Spleen (tissue), 11 donors: ENCODE measurements at regions not wholly inside any gene's neighbourhood (a gene's known extent, or its start where the extent isn't known, plus 50 kb on each side); places are given as distances from the start of the nearest gene placed in this dataset.

ENCODE experiments used
- DNase-seq: peaks from one replicate; pipeline ENCODE4 v3.0.0-alpha.2; 2020
- H3K27ac ChIP-seq, 8 donors: fragments of 200-600 bp; sonication (generic) in 7 of 8; 1 replicate in 4 of 8; 2 replicates in 4 of 8; pipeline versions ENCODE4 v1.5.0 to v1.8.0; 2016 to 2021; ENCODE audit warnings: inconsistent platforms in 4 of 8, mild to moderate bottlenecking in 4 of 8, moderate library complexity in 1 of 8
- H3K27me3 ChIP-seq, 7 donors: fragments of 200-600 bp; sonication (generic) in 6 of 7; replicated peaks in 1 of 7; 1 replicate in 4 of 7; 2 replicates in 3 of 7; pipeline versions ENCODE4 v1.5.0 to v1.8.0; 2016 to 2021; ENCODE audit warnings: inconsistent platforms in 3 of 7, mild to moderate bottlenecking in 1 of 7
- H3K36me3 ChIP-seq, 6 donors: fragments of 200-600 bp; sonication (generic) in 5 of 6; 1 replicate in 4 of 6; 2 replicates in 2 of 6; pipeline versions ENCODE4 v1.5.0 to v1.8.0; 2016 to 2021; ENCODE audit warnings: inconsistent platforms in 2 of 6
- H3K4me1 ChIP-seq, 6 donors: fragments of 200-600 bp; sonication (generic) in 5 of 6; 1 replicate in 3 of 6; 2 replicates in 3 of 6; pipeline versions ENCODE4 v1.5.0 to v1.8.0; 2016 to 2021; ENCODE audit warnings: inconsistent platforms in 3 of 6
- H3K4me3 ChIP-seq, 8 donors: fragments of 200-600 bp; sonication (generic) in 7 of 8; 1 replicate in 4 of 8; 2 replicates in 4 of 8; pipeline versions ENCODE4 v1.5.0 to v1.8.0; 2016 to 2021; ENCODE audit warnings: inconsistent platforms in 4 of 8, mild to moderate bottlenecking in 4 of 8, moderate library complexity in 2 of 8
- H3K9me3 ChIP-seq, 8 donors: fragments of 200-600 bp; sonication (generic) in 7 of 8; 1 replicate in 4 of 8; 2 replicates in 4 of 8; pipeline versions ENCODE4 v1.5.0 to v1.8.0; 2016 to 2021; ENCODE audit warnings: inconsistent platforms in 4 of 8
- POLR2A ChIP-seq, 3 donors: fragments of 450-650 bp; IDR thresholded peaks; one replicate each; pipeline ENCODE4 v1.5.1; 2017; ENCODE audit warnings: antibody characterized with exemption in 3 of 3, mild to moderate bottlenecking in 1 of 3
- POLR2AphosphoS5 ChIP-seq, 3 donors: sonication (generic); formaldehyde crosslinking; IDR thresholded peaks; one replicate each; pipeline ENCODE4 v1.5.1; 2017; ENCODE audit warnings: antibody characterized with exemption in 3 of 3
- WGBS, 5 donors: extraction: QIAGEN DNeasy Blood & Tissue Kit in 3 of 5; methylation state at CpG; one replicate each; pipeline versions ENCODE4 v1.1.5 to v1.1.7; 2013 to 2018; 5-methylcytosine and 5-hydroxymethylcytosine counted together
- intact Hi-C: fragments of 100-400 bp; cut with DNase I; formaldehyde crosslinking; loops from one replicate; pipeline ENCODE4 v1.15.0; 2023; ENCODE audit warnings: low total_unique reads
- TF ChIP-seq, protein P1 (sequence below), 11 experiments: fragments of 200-600 bp in 7 of 11; fragments of 450-650 bp in 4 of 11; sonication (generic) in 4 of 11; IDR thresholded peaks in 8 of 11; conservative IDR thresholded peaks in 3 of 11; 1 replicate in 7 of 11; 2 replicates in 4 of 11; pipeline versions ENCODE4 v1.4.0 to v1.8.0; 2016 to 2021; ENCODE audit warnings: antibody characterized with exemption in 11 of 11, inconsistent platforms in 4 of 11, mild to moderate bottlenecking in 1 of 11
- donor health status: healthy with polysubstance abuse.
- donor health status: DM: no; HTN: no; CAD: no; lungs with moderate emphysema.
- donor health status: DM: no; HTN: no; CAD: no.
- donor health status: Bipolar disorder and iron deficiency.
- donor health status: healthy.
- donor health status: DM: no; HTN: no; CAD: no.
- donor health status: DM: yes; HTN: yes; CAD: no.

DNA sequence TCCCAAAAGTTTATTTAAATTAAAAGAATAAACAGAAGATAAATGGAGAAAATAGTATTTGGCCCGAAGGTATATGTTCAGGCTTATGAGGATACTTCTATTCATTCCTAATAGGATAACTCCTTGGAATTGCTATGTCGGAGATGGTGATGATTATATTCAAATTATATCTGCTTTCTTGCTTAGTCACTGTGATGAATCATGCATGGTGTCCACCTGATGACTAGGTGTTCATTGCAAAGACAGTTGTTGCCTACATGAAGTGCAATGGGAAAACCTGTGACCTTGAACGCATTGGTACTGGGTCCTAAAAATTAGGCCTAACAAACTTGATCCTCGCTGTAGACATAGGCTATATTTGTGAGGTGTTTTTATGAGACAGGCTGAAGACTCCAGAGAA lies 617.3 kb upstream of the ZEB2 start:
- DNase-seq = no peak
- H3K27ac ChIP-seq = no peak overlapping the region
- TF ChIP-seq, protein P1, sequence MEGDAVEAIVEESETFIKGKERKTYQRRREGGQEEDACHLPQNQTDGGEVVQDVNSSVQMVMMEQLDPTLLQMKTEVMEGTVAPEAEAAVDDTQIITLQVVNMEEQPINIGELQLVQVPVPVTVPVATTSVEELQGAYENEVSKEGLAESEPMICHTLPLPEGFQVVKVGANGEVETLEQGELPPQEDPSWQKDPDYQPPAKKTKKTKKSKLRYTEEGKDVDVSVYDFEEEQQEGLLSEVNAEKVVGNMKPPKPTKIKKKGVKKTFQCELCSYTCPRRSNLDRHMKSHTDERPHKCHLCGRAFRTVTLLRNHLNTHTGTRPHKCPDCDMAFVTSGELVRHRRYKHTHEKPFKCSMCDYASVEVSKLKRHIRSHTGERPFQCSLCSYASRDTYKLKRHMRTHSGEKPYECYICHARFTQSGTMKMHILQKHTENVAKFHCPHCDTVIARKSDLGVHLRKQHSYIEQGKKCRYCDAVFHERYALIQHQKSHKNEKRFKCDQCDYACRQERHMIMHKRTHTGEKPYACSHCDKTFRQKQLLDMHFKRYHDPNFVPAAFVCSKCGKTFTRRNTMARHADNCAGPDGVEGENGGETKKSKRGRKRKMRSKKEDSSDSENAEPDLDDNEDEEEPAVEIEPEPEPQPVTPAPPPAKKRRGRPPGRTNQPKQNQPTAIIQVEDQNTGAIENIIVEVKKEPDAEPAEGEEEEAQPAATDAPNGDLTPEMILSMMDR (IDR thresholded peaks at IDR 0.05 in 8 of 11, conservative IDR thresholded peaks at IDR 0.05 in 3 of 11) = no peak
- TF ChIP-seq POLR2AphosphoS5 (IDR thresholded peaks at IDR 0.05) (no peak), POLR2A (IDR thresholded peaks at IDR 0.05) (no peak)
- intact Hi-C loops = no loop called here
- H3K9me3 ChIP-seq = no peaks in the 10 kb centered on the region
- WGBS, 5 donors = 92 to 96% (median 96%) methylated on average over 4 of the region's 4 CpGs
- no peaks in the 10 kb centered on the region for H3K27me3 ChIP-seq
- H3K4me3 ChIP-seq = no peak overlapping the region
- H3K4me1 ChIP-seq = no peaks in the 10 kb centered on the region
- H3K36me3 ChIP-seq = no peaks in the 10 kb centered on the region

DNA sequence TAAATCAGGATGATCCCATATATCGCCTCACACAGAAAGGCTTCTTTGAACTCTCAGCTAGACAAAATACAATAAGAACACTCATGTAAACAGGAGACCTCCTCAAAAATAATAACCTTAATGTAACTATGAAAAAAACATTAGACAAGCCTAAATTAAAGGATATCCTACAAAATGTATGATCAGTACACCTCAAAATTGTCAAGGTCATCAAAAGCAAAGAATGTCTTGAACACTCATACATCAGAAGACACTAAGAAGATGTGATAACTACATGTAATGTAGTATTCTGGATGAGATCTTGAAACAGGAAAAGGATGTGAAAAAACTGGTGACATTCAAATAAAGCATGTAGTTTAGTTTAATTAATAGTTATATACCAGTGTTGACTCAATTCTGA lies 616.8 kb upstream of the ZEB2 start:
- Histone ChIP-seq H3K27ac (no peak overlapping the region), H3K4me3 (no peak overlapping the region), H3K27me3 (no peaks in the 10 kb centered on the region), H3K4me1 (no peaks in the 10 kb centered on the region), H3K9me3 (no peaks in the 10 kb centered on the region), H3K36me3 (no peaks in the 10 kb centered on the region)
- intact Hi-C loops = no loop called here
- TF ChIP-seq, protein P1 (IDR thresholded peaks at IDR 0.05 in 8 of 11, conservative IDR thresholded peaks at IDR 0.05 in 3 of 11) = no peak
- no peak for TF ChIP-seq POLR2A (IDR thresholded peaks at IDR 0.05)
- no peak for TF ChIP-seq POLR2AphosphoS5 (IDR thresholded peaks at IDR 0.05)
- WGBS, 5 donors = 93 to 97% (median 96%) methylated on average over 1 of the region's 1 CpG
- no peak for DNase-seq

DNA sequence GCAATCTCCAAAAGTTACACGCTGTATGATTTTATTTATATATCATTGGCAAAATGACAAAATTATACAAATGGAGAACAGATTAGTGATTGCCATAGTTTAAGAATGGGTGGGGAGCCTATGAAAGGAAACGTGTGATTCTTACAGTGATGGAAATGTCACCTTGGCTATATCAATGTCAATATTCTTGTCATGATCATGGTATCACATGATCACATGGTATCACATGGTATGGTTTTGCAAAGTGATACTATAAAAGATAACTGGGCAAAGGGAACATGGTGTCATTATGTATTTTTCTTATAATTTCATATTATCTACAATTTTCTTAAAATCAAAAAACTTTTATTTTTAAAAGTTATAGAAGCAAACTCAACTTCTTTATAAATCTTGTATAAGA lies 606.2 kb upstream of the ZEB2 start:
- no peaks in the 10 kb centered on the region for H3K4me1 ChIP-seq
- intact Hi-C loops = no loop called here

GRCh38 chr2:145124085-145124484 lies 604.2 kb upstream of the ZEB2 start:
- H3K27me3 ChIP-seq = no peaks in the 10 kb centered on the region
- 90 to 96% (median 92%) methylated on average over 4 of the region's 4 CpGs for WGBS, 5 donors
- no peaks in the 10 kb centered on the region for H3K9me3 ChIP-seq
- no peaks in the 10 kb centered on the region for H3K4me1 ChIP-seq
- no peak overlapping the region for H3K4me3 ChIP-seq
- H3K27ac ChIP-seq = no peak overlapping the region
- TF ChIP-seq POLR2AphosphoS5 (IDR thresholded peaks at IDR 0.05) (no peak), POLR2A (IDR thresholded peaks at IDR 0.05) (no peak)
- TF ChIP-seq, protein P1 (IDR thresholded peaks at IDR 0.05 in 8 of 11, conservative IDR thresholded peaks at IDR 0.05 in 3 of 11) = no peak
- H3K36me3 ChIP-seq = no peaks in the 10 kb centered on the region
- DNase-seq = no peak
- intact Hi-C loops = no loop called here

More for the DNA sequence above, 606.2 kb upstream of the ZEB2 start:
- Histone ChIP-seq H3K27me3 (no peaks in the 10 kb centered on the region), H3K9me3 (no peaks in the 10 kb centered on the region), H3K36me3 (no peaks in the 10 kb centered on the region), H3K4me3 (no peak overlapping the region), H3K27ac (no peak overlapping the region)
- DNase-seq = no peak
- WGBS, 5 donors = 88 to 95% (median 91%) methylated on average over 2 of the region's 2 CpGs
- no peak for TF ChIP-seq POLR2A (IDR thresholded peaks at IDR 0.05)
- TF ChIP-seq POLR2AphosphoS5 (IDR thresholded peaks at IDR 0.05) = no peak
- TF ChIP-seq, protein P1 (IDR thresholded peaks at IDR 0.05 in 8 of 11, conservative IDR thresholded peaks at IDR 0.05 in 3 of 11) = no peak
